Neural progenitor cell (in vitro differentiated cells): ENCODE measurements at regions not wholly inside any gene's neighbourhood (a gene's known extent, or its start where the extent isn't known, plus 50 kb on each side); places are given as distances from the start of the nearest gene placed in this dataset.

Experiments used
- DNase-seq: peaks from one replicate; pipeline ENCODE4 v3.0.0-alpha.2; 2016; ENCODE audit warnings: low spot score
- H2AFZ ChIP-seq: fragments of 200-600 bp; sonication (generic); replicated peaks from 2 replicates; pipeline ENCODE4 v1.6.1; 2016; ENCODE audit warnings: antibody characterized with exemption
- H3F3A ChIP-seq: fragments of 200-600 bp; sonication (generic); 2 replicates; pipeline ENCODE4 v1.6.1; 2016; ENCODE audit warnings: antibody characterized with exemption, low read depth
- H3K27ac ChIP-seq: fragments of 200-600 bp; sonication (generic); 2 replicates; pipeline ENCODE4 v1.5.1; 2016; ENCODE audit warnings: mild to moderate bottlenecking
- H3K27me3 ChIP-seq: fragments of 200-600 bp; sonication (generic); 2 replicates; pipeline ENCODE4 v1.6.1; 2016; ENCODE audit warnings: mild to moderate bottlenecking, moderate library complexity
- H3K36me3 ChIP-seq: fragments of 200-600 bp; sonication (generic); 2 replicates; pipeline ENCODE4 v1.5.1; 2016
- H3K4me1 ChIP-seq: fragments of 200-600 bp; sonication (generic); 2 replicates; pipeline ENCODE4 v1.6.1; 2016; ENCODE audit warnings: mixed run types
- H3K4me2 ChIP-seq: fragments of 200-600 bp; sonication (generic); 2 replicates; pipeline ENCODE4 v1.6.1; 2016
- H3K4me3 ChIP-seq: fragments of 200-600 bp; sonication (generic); 2 replicates; pipeline ENCODE4 v1.5.1; 2016
- H3K79me2 ChIP-seq: fragments of 200-600 bp; sonication (generic); 2 replicates; pipeline ENCODE4 v1.6.1; 2016; ENCODE audit warnings: low read depth
- H3K9ac ChIP-seq: fragments of 200-600 bp; sonication (generic); 2 replicates; pipeline ENCODE4 v1.6.1; 2016
- H3K9me3 ChIP-seq: fragments of 200-600 bp; sonication (generic); 2 replicates; pipeline ENCODE4 v1.5.1; 2016; ENCODE audit warnings: low read depth
- H4K20me1 ChIP-seq: fragments of 200-600 bp; sonication (generic); 2 replicates; pipeline ENCODE4 v1.6.1; 2016; ENCODE audit warnings: low read depth
- H3K27ac Mint-ChIP-seq: 3 replicates; pipeline ENCODE4 v1.8.0; 2021; ENCODE audit warnings: mixed read lengths
- H3K27me3 Mint-ChIP-seq: 2 replicates; pipeline ENCODE4 v1.8.0; 2022; ENCODE audit warnings: low read depth, mild to moderate bottlenecking, inconsistent platforms, moderate library complexity, mixed read lengths; ENCODE audit not compliant: insufficient read depth
- H3K36me3 Mint-ChIP-seq: 3 replicates; pipeline ENCODE4 v1.8.0; 2021; ENCODE audit warnings: mixed read lengths
- H3K4me1 Mint-ChIP-seq: 3 replicates; pipeline ENCODE4 v1.8.0; 2021; ENCODE audit warnings: mixed read lengths
- H3K4me3 Mint-ChIP-seq: 3 replicates; pipeline ENCODE4 v1.8.0; 2021; ENCODE audit warnings: mild to moderate bottlenecking, moderate library complexity, mixed read lengths
- H3K9me3 Mint-ChIP-seq: 3 replicates; pipeline ENCODE4 v1.8.0; 2020; ENCODE audit warnings: mixed read lengths
- EZH2 ChIP-seq: fragments of 200-600 bp; sonication (generic); IDR thresholded peaks from 2 replicates; pipeline ENCODE4 v1.6.1; 2017; ENCODE audit warnings: antibody characterized with exemption, mild to moderate bottlenecking, moderate library complexity
- EZH2phosphoT487 ChIP-seq: fragments of 200-600 bp; sonication (generic); IDR thresholded peaks from 2 replicates; pipeline ENCODE4 v1.6.1; 2017; ENCODE audit warnings: antibody characterized with exemption
- TF ChIP-seq, protein P1 (sequence below): fragments of 200-600 bp; sonication (generic); IDR thresholded peaks from 2 replicates; pipeline ENCODE4 v1.5.1; 2017; ENCODE audit warnings: antibody characterized with exemption, mild to moderate bottlenecking

DNA sequence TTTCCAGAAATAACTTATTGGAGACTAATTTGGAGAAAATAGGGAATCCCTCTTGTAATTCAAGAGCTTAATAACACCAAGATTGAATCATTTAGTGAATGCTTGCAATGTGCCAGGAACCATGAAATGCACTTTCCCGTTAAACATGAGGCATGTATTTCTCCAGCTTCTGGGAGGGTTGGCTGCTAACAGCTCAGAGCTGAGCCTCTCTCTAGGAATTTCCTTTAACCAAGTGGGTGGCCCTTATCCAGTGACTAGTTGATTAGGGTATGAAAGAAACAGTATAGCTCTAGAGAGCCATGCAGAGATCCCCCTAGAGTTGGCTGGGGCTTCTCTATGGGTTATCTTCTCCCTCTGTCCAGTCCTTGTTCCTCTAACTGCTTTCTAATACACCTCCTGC is 356.4 kb upstream of the GOT2 start:
- peak; percentile 5 for DNase-seq
- H3K27me3 Mint-ChIP-seq = no peaks in the 10 kb centered on the region

DNA sequence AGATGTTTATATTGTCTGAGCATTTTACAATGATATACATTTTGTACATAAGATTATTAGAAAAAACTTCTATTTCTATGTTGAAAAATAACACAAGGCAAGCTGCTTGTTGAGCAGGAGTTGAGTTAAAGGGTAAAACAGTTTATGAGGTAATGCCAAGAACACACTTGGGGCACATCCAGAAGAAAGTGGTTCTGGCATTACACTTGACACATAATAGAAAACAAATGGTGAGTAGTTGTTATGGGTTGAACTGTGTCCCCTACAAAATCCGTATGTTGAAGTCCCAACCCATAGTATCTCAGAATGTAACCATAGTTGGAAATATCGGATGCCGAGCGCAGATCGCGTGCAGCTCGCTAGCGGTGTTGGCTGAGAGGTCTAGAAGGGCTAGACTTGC is 354.3 kb upstream of the GOT2 start:
- H3K36me3 ChIP-seq = no peaks in the 10 kb centered on the region
- Mint-ChIP-seq H3K4me3 (no peak overlapping the region), H3K27ac (no peak overlapping the region), H3K36me3 (no peaks in the 10 kb centered on the region), H3K27me3 (no peaks in the 10 kb centered on the region), H3K4me1 (no peaks in the 10 kb centered on the region), H3K9me3 (no peaks in the 10 kb centered on the region)
- no peak overlapping the region for H3K4me3 ChIP-seq
- no peaks in the 10 kb centered on the region for H3F3A ChIP-seq
- no peaks in the 10 kb centered on the region for H3K79me2 ChIP-seq
- H4K20me1 ChIP-seq = no peaks in the 10 kb centered on the region
- H3K9ac ChIP-seq = no peak overlapping the region
- no peaks in the 10 kb centered on the region for H3K9me3 ChIP-seq
- no peaks in the 10 kb centered on the region for H3K27me3 ChIP-seq
- H3K4me2 ChIP-seq = no peak overlapping the region
- no peak for TF ChIP-seq EZH2
- TF ChIP-seq, protein P1, sequence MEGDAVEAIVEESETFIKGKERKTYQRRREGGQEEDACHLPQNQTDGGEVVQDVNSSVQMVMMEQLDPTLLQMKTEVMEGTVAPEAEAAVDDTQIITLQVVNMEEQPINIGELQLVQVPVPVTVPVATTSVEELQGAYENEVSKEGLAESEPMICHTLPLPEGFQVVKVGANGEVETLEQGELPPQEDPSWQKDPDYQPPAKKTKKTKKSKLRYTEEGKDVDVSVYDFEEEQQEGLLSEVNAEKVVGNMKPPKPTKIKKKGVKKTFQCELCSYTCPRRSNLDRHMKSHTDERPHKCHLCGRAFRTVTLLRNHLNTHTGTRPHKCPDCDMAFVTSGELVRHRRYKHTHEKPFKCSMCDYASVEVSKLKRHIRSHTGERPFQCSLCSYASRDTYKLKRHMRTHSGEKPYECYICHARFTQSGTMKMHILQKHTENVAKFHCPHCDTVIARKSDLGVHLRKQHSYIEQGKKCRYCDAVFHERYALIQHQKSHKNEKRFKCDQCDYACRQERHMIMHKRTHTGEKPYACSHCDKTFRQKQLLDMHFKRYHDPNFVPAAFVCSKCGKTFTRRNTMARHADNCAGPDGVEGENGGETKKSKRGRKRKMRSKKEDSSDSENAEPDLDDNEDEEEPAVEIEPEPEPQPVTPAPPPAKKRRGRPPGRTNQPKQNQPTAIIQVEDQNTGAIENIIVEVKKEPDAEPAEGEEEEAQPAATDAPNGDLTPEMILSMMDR = no peak
- no peak for TF ChIP-seq EZH2phosphoT487
- no peak for DNase-seq
- H2AFZ ChIP-seq = no peak overlapping the region
- H3K4me1 ChIP-seq = no peaks in the 10 kb centered on the region
- no peak overlapping the region for H3K27ac ChIP-seq

More for the DNA sequence above, 356.4 kb upstream of the GOT2 start:
- Histone ChIP-seq H3K27ac (no peak overlapping the region), H3K4me3 (no peak overlapping the region), H2AFZ (no peak overlapping the region), H3K79me2 (no peaks in the 10 kb centered on the region), H3K27me3 (no peaks in the 10 kb centered on the region), H3K9me3 (no peaks in the 10 kb centered on the region), H3F3A (no peaks in the 10 kb centered on the region), H3K9ac (no peak overlapping the region), H3K36me3 (no peaks in the 10 kb centered on the region), H3K4me2 (no peak overlapping the region), H4K20me1 (no peaks in the 10 kb centered on the region), H3K4me1 (no peaks in the 10 kb centered on the region)
- Mint-ChIP-seq H3K36me3 (no peaks in the 10 kb centered on the region), H3K4me3 (no peak overlapping the region), H3K27ac (no peak overlapping the region), H3K9me3 (no peaks in the 10 kb centered on the region), H3K4me1 (no peaks in the 10 kb centered on the region)
- TF ChIP-seq, protein P1 = no peak
- no peak for TF ChIP-seq EZH2phosphoT487
- TF ChIP-seq EZH2 = no peak

DNA sequence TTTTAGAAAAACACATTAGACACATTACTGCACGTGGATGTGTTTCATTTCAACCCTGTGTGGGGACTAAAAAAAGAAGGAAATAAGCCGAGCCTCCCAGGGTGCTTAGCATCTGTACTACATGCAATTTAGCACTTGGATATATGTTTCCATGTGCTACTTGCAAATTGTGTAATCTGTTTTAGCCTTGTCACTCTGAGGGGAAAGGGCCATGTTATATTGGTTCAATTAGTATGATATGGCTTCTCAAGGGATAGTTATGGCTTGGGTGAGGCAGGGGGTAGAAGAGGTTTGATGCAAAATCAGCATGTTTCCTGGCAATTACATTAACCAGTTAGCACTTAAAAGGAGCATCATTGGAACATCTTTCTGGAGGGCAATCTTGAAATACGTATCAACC is 353.5 kb upstream of the GOT2 start:
- H2AFZ ChIP-seq = no peak overlapping the region
- H3K27ac Mint-ChIP-seq = no peak overlapping the region
- H3K9me3 ChIP-seq = no peaks in the 10 kb centered on the region
- H3K4me3 ChIP-seq = no peak overlapping the region
- no peak for DNase-seq
- H3K4me3 Mint-ChIP-seq = no peak overlapping the region
- H3K4me1 Mint-ChIP-seq = no peaks in the 10 kb centered on the region
- H3K4me1 ChIP-seq = no peaks in the 10 kb centered on the region
- no peaks in the 10 kb centered on the region for H3K79me2 ChIP-seq
- no peaks in the 10 kb centered on the region for H3F3A ChIP-seq
- H3K9ac ChIP-seq = no peak overlapping the region
- no peaks in the 10 kb centered on the region for H3K27me3 Mint-ChIP-seq
- no peaks in the 10 kb centered on the region for H3K27me3 ChIP-seq
- H3K4me2 ChIP-seq = no peak overlapping the region
- H4K20me1 ChIP-seq = no peaks in the 10 kb centered on the region
- peaks cover 2% of the 10 kb centered on the region for H3K9me3 Mint-ChIP-seq
- H3K36me3 ChIP-seq = no peaks in the 10 kb centered on the region
- TF ChIP-seq, protein P1 = no peak
- TF ChIP-seq EZH2 = no peak
- no peak for TF ChIP-seq EZH2phosphoT487
- no peak overlapping the region for H3K27ac ChIP-seq
- H3K36me3 Mint-ChIP-seq = no peaks in the 10 kb centered on the region

DNA sequence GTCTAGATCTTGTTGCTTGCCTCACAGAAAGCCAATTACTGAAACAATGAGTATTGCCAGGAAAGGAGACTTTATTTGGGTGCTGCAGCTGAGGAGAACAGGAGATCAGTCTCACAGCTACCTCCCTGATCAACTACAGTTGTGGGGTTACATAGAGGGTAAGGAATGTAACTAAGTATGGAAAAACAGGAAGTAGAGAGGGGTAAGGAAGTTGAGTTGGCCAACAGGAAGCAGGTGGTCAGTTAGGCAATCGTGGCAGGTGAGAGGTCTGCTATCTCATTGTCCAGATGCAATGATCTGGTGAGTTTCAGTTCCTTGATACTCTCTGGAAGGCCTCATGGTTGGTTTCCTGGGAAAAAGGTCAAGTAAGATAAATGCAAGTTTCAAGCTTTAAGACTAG is 333.1 kb upstream of the GOT2 start:
- H3K9me3 ChIP-seq = no peaks in the 10 kb centered on the region
- H3K27me3 ChIP-seq = no peaks in the 10 kb centered on the region
- H2AFZ ChIP-seq = no peak overlapping the region
- peaks cover 11% of the 10 kb centered on the region for H3K4me1 Mint-ChIP-seq
- H3K36me3 ChIP-seq = no peaks in the 10 kb centered on the region
- no peak overlapping the region for H3K27ac Mint-ChIP-seq
- DNase-seq = no peak
- no peak overlapping the region for H3K4me3 ChIP-seq
- H3K4me3 Mint-ChIP-seq = no peak overlapping the region
- H4K20me1 ChIP-seq = no peaks in the 10 kb centered on the region
- H3K9me3 Mint-ChIP-seq = peaks cover 11% of the 10 kb centered on the region
- no peak overlapping the region for H3K27ac ChIP-seq
- no peak for TF ChIP-seq EZH2phosphoT487
- no peak for TF ChIP-seq EZH2
- TF ChIP-seq, protein P1 = no peak
- no peak overlapping the region for H3K4me2 ChIP-seq
- no peaks in the 10 kb centered on the region for H3K27me3 Mint-ChIP-seq
- H3K79me2 ChIP-seq = no peaks in the 10 kb centered on the region
- H3K9ac ChIP-seq = no peak overlapping the region
- H3K4me1 ChIP-seq = peaks cover 13% of the 10 kb centered on the region
- H3F3A ChIP-seq = no peaks in the 10 kb centered on the region
- H3K36me3 Mint-ChIP-seq = no peaks in the 10 kb centered on the region
